Right lung (tissue), 2 donors: ENCODE measurements at regions not wholly inside any gene's neighbourhood (a gene's known extent, or its start where the extent isn't known, plus 50 kb on each side); places are given as distances from the start of the nearest gene placed in this dataset.
A peak's percentile ranks its signal among the peaks of the same experiment; 100 is the strongest.

ENCODE experiments used
- DNase-seq, 2 donors: peaks; one replicate each; pipeline ENCODE4 v3.0.0-alpha.2; 2013

DNA sequence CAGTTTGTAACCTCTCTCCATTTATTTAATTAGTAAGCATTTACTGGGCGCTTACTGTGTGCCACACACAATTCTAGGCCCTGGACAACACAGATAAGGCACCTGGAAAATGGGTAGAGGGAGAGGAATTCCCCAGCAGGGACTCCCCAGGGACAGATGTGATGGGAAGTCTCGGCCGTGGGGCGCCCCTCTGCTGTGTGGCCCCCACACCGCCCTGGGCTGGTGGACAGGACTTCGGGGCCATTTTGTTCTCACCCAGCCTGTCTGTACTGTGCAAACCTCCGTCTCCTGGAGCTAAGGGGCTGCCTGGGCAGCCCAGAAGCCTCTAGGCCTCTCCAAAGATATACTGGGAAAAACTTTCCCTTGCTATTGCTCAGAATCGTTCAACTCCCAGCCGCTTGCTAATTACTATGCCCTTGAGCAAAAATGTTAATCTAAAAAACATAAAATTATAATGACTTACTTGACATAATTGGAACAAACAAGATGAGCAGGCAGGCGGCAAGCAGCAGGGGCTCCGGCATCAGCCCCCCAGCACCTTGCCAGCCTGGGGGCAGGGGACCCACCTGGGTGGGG lies 64.4 kb upstream of the NCOR2 start:
- no peak for DNase-seq

- DNase-seq = no peak
Measured at GRCh38 chr12:124630791-124631313, 63.4 kb upstream of the NCOR2 start.

DNA sequence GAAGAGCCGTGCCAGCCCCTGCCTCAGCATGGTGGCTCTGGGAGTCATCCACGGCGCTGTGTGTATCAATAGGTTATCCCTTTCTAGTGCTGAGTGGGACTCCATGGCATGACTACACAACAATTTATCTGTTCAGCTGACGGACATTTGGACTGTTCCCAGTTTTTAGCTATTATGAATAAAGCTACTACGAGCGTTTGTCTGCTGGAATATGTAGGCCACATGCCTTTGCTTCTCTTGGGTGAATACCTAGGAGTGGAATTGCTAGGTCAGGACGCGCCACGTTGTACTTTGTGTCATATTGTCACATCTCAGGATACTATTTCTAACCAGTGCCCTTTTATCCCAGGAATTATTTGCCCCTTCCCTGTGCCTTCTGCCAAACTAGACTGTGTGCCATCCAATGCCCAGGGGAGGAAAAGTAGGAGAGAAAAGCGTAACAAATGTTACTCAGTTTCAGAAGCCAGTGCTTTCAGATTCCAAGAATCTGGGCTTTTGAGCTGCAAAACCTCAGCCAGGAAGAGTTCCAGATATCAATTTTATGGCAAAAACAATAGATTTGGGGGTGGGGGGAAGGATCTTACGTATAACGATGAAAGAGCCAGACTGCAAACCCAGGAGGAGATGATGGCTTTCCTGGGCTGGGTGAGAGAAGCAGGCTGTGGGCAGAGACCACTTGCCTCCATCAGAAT lies 62.5 kb upstream of the NCOR2 start:
- DNase-seq = no peak

DNA sequence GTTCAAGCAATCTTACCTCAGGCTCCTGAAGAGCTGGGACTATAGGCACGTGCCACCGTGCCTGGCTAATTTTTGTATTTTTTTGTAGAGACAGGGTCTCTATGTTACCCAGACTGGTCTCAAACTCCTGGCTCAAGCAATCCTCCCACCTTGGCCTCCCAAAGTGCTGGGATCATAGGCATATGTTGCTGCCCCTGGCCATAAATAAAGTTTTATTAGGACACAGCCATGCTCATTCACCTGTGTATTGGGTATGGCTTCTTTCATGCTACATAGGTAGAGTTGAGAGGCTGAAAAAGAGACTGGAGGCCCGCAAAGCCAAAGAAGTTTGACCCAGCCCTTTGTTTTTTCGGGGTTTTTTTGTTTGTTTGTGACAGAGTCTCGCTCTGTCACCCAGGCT lies 61.7 kb upstream of the NCOR2 start:
- DNase-seq = no peak

- DNase-seq = no peak
Measured at GRCh38 chr12:124627956-124628355, 60.5 kb upstream of the NCOR2 start.

DNA sequence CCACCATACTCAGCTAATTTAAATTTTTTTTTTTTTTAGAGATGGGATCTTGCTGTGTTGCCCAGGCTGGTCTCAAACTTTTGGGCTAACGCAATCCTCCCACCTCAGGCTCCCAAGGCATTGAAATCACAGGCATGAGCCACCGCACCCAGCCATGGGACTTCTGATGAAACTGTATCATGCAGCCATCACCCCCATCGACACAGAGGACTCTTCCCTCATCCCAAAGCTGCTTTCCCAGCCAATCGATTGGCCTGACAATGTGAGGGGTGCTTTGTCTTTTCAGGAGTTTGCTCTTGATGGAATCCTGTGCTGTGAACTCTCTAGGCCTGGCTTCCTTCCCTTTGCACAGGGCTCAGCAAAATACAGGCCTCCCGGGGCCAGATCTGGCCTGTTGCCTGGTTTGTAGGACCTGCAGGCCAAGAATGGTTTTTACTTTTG lies 59.6 kb upstream of the NCOR2 start:
- no peak for DNase-seq

DNA sequence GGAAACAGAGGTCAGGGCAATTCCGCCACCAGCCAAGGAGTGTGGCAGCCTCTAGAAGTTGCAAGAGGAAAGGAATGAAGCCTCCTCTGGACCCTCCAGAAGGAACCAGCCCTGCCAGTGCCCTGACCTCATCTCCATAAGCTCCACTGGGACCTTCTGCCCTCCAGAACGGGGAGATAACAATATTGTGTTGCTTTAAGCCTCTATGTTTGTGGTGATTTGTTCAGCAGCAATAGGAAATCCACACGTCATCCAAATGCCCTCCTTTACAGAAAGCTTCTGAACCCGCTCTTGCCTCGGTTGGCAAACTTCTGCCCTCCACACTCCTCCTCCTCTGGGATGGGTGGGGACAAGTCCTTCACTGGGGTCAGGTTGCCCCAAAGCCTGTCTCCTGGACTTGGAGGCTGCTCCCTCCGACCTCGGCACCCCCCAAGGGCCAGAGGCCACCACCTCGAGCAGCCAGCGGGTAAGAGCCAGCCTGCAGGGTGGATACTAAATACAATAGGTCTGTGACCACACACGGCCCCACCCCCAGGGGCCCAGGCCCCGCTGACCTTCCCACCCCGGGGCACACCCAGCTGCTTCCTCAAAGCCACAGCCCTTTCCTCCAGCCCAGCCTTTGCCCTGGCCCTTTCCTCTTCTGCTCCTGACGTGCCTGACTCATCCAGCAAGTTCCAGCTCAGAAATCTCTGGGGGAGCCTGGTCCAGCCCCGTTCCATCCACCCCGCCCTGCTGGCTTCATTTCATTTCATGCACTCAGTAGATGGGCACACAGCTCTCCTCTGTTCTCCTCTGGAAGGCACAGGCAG lies 58.7 kb upstream of the NCOR2 start:
- DNase-seq = no peak

GRCh38 chr12:124624823-124625222 lies 57.4 kb upstream of the NCOR2 start:
- DNase-seq = no peak

DNA sequence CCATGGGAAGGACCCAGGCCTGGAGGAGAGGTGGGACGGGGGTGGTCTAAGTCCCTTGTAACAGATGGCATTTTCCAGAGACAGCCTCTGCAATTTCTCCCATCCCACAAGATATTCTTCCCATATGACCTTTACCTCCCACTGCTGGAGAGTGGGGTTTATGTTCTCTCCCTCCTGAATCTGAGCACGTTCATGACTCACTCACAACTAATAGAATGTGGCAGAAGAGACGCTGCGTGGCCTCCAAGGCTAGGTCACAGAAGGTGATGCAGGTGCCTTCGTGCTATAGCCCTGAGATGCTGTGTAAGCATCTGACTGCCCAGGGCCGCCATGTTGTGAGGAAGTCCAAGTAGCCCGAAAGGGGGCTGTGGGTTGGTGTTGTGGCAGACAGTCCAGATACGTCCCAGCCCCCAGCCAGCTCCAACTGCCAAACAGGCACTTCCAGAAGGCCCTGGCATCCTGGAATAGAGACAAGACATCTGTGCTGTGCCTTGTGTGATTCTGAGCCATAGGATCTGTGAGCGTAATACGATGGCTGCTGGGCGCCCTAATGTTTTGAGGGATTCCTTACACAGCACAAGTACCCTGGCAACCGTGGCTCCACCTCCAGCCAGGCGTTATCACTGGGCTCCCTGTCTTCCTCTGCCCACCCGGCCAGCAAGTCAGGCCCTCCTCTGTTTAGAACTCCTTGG lies 56.1 kb upstream of the NCOR2 start:
- no peak for DNase-seq

- DNase-seq = no peak
Measured at GRCh38 chr12:124622764-124623163, 55.4 kb upstream of the NCOR2 start.

GRCh38 chr12:124622331-124622730 lies 54.9 kb upstream of the NCOR2 start:
- DNase-seq = no peak

DNA sequence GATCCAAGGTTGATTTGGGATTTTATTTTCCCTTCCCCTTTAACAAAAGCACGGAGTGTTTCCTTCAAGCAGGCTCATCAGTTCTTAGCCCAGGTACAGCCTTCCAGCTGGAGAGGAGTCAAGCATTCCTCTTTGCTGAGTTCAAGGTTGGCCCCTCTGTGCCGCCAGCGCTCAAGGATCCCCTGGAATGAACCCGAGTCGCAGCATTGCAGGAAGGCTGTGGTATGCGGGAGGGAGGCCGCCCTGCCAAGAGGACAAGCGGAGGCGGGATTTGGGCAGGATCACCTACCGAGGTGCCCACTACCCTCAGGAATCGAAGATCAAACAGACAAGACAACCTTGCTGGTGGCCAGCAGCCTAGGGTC lies 53.9 kb upstream of the NCOR2 start:
- peak in 1 of 2 donors; percentile 43 for DNase-seq

- no peak for DNase-seq
Measured at GRCh38 chr12:124620606-124621295, 53.3 kb upstream of the NCOR2 start.

DNA sequence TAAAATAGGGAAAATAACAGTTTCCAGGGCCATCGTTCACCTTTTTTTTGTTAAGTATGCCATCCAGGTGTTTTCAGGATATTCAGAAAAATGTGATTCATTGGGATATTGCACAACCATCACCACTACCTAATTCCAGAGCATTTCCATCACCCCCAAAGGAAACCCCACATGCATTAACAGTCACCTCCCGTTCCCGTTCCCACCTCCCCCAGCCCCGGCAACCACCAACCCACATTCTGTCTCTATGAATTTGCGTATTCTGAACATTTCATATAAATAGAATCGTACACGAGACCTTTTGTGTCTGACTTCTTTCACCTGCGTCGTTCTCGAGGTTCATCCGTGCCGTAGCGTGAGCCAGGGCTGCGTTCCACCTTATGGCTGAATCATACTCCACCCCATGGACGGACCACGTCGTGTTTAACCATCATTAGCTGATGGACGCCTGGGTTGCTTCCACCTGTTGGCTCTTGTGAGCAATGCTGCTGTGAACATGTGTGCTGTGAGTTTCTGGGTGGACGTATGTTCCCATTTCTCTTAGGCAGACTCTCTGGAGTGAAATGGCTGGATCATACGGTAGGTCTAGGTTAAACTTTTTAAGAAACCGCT lies 51.0 kb upstream of the NCOR2 start:
- DNase-seq = no peak

DNA sequence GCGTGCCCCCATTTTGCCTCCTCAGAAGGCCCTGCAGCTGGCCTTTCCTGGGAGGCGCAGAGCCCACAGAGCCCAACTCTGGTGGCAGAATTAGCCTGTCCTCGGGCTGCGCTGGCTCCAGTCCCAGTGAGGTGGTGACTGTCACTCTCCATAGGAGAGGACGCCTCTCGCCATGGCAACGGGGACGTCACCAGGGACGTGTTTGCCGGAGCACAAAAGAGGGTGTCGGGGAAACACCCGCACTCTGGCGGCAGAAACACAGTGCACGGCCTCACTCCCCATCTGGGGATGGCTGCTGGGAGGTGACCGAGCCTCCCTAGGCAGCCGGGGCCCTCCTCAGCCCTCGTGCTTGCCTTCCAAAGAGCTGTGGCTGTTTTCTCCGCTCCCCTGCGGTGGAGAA lies 50.2 kb upstream of the NCOR2 start:
- DNase-seq = no peak
